Lower leg skin (tissue), 4 donors: ENCODE measurements at regions not wholly inside any gene's neighbourhood (a gene's known extent, or its start where the extent isn't known, plus 50 kb on each side); places are given as distances from the start of the nearest gene placed in this dataset.

Experiments used
- DNase-seq, 2 donors: peaks; one replicate each; pipeline ENCODE4 v3.0.0-alpha.2; 2019; ENCODE audit warnings: low spot score in 2 of 2
- H3K4me3 ChIP-seq: fragments of 200-600 bp; sonication (generic); 2 replicates; pipeline ENCODE4 v1.5.1; 2017; ENCODE audit warnings: mild to moderate bottlenecking, low read depth; ENCODE audit not compliant: poor library complexity, severe bottlenecking
- CTCF ChIP-seq, 3 donors: fragments of 450-650 bp; IDR thresholded peaks; one replicate each; pipeline ENCODE4 v1.5.1; 2016; ENCODE audit warnings: antibody characterized with exemption in 3 of 3, mild to moderate bottlenecking in 3 of 3, moderate library complexity in 2 of 3
- POLR2A ChIP-seq, 2 donors: fragments of 450-650 bp; IDR thresholded peaks; one replicate each; pipeline ENCODE4 v1.6.1; 2016 to 2017; ENCODE audit warnings: antibody characterized with exemption in 2 of 2, mild to moderate bottlenecking in 1 of 2, moderate library complexity in 1 of 2
- WGBS, 2 donors: methylation state at CpG; one replicate each; pipeline ENCODE4 v1.1.5; 2018; 5-methylcytosine and 5-hydroxymethylcytosine counted together
- intact Hi-C: fragments of 100-400 bp; cut with DNase I; formaldehyde crosslinking; loops from one replicate; pipeline ENCODE4 v1.15.0; 2023; ENCODE audit warnings: low total_unique reads

GRCh38 chr2:120823551-120823950 lies 87.9 kb downstream of the GLI2 start:
- WGBS, 2 donors, result 94 to 95% methylated on average over 10 of the region's 10 CpGs
- DNase-seq, result no peak
- intact Hi-C loops, result no loop called here
- H3K4me3 ChIP-seq, result no peak overlapping the region
- TF ChIP-seq POLR2A (IDR thresholded peaks at IDR 0.05) (no peak), CTCF (IDR thresholded peaks at IDR 0.05) (no peak)

- intact Hi-C loops, result no loop called here
- WGBS, 2 donors, result 95 to 96% methylated on average over 8 of the region's 8 CpGs
- DNase-seq, result no peak
- no peak overlapping the region for H3K4me3 ChIP-seq
- TF ChIP-seq CTCF (IDR thresholded peaks at IDR 0.05), result no peak
- no peak for TF ChIP-seq POLR2A (IDR thresholded peaks at IDR 0.05)
Observed at GRCh38 chr2:120824246-120824645, 88.6 kb downstream of the GLI2 start.

DNA sequence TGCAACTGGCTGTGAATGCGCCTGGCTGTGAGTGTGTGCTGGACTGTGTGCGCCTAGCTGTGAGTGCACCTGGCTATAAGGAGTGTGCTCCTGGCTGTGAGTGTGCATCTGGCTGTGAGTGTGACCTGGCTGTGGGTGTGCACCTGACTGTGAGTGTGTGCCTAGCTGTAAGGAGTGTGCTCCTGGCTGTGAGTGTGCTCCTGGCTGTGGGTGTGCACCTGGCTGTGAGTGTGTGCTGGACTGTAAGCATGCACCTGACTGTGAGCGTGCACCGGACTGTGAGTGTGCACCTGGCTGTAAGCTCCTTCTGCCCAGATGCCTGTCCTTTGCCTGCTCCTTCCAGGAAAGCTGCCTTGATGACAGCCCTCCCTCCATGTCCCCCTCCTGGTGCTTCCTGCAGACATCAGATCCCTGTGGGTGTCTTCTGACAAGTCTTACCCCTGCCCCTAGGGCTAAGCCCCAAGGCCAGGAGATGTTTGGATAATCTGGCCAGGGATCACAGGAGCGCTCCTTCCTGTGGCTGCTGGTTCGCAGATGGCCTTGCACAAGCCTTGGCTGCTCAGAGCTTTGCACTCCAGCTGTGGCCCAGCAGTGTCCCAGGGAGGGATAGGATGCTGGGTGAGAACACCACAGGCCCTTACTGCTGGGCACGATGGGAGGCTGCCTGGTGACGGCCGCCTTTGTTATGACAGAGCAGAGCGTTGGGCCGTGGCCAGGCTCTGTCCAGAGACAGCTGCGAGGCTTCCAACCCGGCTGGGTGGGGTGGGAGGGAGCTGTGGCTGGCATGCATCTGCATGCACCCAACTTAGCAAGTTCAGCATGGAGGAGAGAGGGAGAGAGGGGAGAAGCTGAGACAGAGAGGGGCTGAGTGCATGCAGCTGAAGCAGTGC lies 89.9 kb downstream of the GLI2 start:
- H3K4me3 ChIP-seq, result no peak overlapping the region
- intact Hi-C loops, result no loop called here
- WGBS, 2 donors, result 46 to 59% methylated on average over 8 to 9 of the region's 13 CpGs
- no peak for TF ChIP-seq CTCF (IDR thresholded peaks at IDR 0.05)
- TF ChIP-seq POLR2A (IDR thresholded peaks at IDR 0.05), result no peak
- DNase-seq, result no peak

- WGBS, 2 donors, result 42 to 49% methylated on average over 10 of the region's 10 CpGs
- no peak overlapping the region for H3K4me3 ChIP-seq
- TF ChIP-seq CTCF (IDR thresholded peaks at IDR 0.05), result no peak
- TF ChIP-seq POLR2A (IDR thresholded peaks at IDR 0.05), result no peak
- intact Hi-C loops, result no loop called here
- no peak for DNase-seq
Observed at GRCh38 chr2:120826260-120826648, 90.6 kb downstream of the GLI2 start.

DNA sequence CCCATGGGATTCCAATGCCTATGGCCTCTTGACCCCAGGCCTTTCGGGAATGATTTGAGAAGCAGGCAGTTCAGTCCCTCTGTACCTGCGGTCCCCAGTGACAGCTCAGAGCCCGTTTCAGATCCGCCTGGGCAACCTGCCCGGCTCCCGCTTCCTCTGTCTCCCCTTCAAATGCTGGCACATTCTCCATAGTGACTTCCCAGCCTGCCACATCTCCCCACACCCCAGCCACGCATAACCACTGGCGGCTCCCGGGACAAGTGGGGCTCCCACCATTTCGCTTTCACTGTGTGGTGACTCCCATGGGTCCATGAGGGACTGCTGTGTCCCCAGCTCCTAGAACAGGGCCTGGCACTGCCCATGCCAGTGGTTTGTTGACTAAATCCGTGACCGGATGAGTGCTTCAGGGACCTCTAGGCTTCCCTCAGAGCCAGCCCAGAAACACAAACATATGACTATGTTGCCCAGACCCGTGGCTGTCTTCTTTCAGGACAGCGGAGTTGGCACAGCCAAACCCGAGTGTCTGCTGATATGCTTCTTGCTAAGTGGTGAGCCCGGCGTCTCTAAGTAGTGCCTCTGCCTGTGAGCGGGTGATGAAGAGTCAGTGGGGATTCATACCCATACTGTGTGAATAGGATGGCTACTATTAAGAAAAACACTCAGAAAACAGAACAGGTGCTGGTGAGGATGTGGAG lies 91.2 kb downstream of the GLI2 start:
- TF ChIP-seq CTCF (IDR thresholded peaks at IDR 0.05) (no peak), POLR2A (IDR thresholded peaks at IDR 0.05) (no peak)
- WGBS, 2 donors, result 74 to 80% methylated on average over 18 of the region's 18 CpGs
- H3K4me3 ChIP-seq, result no peak overlapping the region
- no peak for DNase-seq
- intact Hi-C loops, result no loop called here
